HG02623 (cell line): ENCODE measurements at regions not wholly inside any gene's neighbourhood (a gene's known extent, or its start where the extent isn't known, plus 50 kb on each side); places are given as distances from the start of the nearest gene placed in this dataset.
"Not testable (repeated sequence)": the region's sequence is repeated elsewhere in the genome, so short reads cannot be mapped to it uniquely, and the experiment has no call there.

Source experiments
- ATAC-seq: cut with Tn5 transposase; IDR thresholded peaks from one replicate; pipeline ENCODE4 v1.9.1; 2021; ENCODE audit warnings: moderate library complexity; ENCODE audit not compliant: unreplicated experiment

DNA sequence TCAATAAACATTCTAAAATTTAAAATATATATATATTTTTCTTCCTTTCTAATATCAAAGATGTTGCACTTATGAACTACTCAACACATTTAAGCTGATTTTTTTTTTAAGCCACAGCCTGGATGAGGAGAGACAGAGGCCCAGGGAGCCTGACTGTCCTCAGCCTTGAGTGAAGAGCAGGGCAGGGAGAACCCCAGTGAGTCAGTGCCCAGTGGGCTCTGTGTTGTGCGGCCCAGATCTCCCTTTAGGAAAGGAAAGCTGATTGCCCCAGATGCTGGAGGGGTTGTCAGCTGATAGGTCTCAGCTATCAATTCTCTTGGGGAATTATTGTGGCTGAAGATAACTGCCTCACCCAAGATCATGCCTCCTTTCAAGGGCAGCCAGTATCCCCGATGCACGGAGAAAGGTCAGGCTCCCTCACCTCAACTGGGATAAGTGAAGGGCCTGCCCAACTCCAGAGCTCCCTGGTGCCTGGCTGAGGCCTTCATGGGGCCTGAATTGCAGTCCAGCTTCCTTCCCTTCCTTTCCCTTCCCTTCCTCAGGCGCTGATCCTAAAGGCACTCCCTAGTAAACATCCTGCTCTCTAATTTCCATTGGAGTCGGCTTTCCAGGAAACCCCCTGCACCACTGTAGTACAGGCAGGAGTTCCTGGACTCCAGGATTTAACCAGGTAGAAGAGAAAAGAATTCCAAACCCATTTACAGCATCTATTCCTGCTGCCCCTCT, 106.9 kb upstream of the ATL2 start:
- no peak for ATAC-seq

DNA sequence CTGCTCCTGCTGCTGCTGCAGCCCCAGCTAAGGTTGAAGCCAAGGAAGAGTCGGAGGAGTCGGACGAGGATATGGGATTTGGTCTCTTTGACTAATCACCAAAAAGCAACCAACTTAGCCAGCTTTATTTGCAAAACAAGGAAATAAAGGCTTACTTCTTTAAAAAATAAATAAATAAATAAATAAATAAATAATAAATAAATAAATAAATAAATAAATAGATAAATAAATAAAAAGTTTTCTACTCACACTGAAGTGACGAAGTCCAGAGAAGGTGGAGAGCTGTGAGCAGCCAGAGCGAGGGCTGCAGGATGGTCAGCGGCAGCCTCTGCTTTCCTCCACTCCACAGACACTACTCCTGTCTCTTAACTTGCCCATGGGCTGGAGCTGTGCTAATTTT, 105.6 kb upstream of the ATL2 start:
- not testable (repeated sequence) for ATAC-seq

DNA sequence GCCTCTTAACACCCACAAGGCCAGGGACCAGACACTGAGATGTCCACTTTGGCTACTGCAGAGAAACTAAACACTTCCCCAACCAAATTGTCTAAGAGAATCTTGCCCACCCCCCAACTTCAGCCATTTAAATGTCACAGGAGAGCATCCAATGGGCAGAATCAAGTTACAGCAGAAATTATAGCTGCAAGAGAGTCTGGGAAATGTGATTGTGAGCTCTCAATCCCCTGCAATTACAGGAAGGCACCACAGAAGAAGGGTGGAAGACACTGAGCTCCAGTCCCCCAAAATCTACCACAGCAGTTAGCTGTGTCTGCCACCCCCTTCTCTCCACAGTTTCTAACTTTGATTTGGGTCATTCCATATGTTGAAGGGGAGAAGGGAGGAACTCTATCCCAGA, 103.5 kb upstream of the ATL2 start:
- ATAC-seq, result no peak

DNA sequence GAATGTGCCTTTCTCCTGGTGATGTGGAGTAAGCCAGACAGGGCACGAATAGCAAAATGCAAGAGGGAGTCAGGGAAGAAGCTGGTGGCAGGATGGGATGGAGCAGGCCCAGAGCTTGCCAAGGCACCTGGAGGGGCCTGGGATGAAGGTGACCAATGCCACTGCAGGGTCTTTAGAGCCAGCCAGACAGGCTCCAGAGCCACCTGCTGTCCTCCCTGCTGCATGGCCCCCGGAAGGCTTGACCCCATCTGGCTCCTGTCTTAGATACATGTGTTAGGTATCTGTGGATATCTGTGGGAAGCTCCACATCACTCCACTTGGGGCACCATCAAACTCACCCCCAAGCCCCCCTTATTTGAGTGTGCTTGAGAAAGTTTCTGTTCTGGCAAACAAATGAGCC, 99.9 kb upstream of the ATL2 start:
- ATAC-seq, result no peak

DNA sequence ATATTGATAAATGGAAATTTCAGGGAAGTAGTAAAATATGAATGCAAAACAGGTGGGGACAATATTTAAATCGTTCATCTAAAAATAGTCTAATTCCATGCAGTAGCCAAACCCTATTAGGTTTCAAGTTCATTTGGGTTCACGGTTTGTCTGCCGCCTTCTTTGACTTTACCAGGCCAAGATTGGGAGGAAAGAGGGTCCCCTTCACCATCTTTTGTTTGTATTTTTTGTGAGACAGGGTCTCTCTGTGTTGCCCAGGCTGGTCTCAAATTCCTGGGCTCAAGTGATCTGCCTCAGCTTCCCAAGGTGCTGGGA, 98.5 kb upstream of the ATL2 start:
- no peak for ATAC-seq

DNA sequence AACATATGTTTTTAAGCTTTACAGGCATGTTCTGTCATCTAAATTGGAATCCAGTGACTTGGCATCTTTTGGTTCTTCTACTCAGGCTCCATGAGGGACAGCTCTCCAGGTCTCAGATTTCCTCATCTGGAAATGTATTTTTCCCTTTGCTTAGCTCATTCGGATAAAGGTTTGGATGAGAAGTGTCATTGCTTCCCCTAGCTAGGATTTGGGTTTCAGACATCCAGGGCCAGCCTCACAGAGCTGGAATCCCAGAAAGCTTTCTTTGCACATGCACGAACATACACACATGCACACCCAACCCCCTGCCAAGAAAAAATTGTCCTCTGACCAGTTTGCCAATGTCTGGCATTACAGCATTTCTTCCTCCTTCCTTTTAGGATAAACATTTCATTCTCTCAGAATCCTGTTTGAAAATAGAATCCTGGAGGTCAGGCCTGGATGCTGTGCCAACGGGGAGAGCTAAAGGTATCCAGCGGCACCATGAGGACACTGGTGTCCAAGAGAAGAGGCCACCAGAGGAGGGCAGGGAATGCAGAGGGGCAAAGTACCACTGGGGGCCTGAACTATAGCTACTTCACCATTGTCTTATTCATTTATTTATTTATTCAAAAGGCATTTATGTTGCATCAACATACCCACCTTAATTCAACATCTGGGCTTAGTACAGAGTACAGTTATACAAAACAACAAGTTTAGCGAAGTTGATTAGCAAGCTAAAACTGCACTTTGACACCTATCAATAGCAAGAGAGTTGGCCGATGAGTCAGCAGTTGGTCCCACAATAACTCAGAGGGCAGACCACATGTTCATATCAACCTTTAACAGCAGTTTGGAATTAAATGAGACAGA, 97.9 kb upstream of the ATL2 start:
- no peak for ATAC-seq

DNA sequence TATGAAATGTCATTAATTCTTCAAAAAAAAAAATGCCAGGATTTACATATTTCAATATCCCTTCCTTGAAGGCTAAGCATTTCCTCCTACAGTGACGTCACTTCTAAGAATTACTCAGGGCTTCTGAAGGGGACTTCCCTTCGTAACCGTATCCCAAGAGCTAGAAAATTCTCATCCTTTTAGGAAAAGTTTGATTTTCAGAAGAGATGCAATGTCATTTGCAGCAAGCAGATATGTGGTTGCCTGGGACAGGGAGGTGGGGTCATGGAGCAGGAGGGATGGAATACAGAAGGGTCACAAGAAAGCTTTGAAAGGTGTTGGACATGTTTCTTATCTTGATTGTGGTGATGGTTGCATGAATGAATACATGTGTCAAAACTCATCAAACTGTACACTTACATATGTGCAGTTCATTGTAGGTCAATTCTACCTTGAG, 97.0 kb upstream of the ATL2 start:
- ATAC-seq, result no peak

DNA sequence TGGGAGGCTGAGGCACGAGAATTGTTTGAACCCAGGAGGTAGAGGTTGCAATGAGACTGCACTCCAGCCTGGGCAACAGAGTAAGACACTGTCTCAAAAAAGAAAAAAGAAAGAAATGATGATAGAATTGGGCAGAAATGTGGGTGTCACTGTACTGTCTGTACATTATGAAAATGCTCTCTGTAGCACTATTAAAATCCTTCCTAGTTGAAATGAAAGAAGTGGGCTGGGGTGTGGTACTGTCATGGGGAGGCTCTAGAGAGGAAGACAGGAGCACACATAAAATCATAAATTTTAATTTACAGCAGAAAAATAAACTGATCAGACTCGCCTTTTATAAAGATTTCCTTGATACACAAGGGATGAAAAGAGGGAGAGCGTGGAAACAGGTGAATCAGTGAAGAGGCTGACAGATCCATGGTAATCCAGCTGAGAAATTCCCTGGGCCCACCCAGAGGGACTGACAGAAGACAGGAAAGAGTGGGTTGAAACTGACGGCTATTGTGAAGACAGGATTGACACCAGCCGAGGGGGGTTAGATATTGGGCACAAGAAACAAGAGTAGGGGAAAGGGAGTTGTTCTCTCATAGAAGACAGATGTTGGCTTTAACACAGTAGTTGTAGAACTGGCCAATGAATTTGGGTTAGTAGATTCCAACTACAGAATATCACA, 96.4 kb upstream of the ATL2 start:
- ATAC-seq, result no peak

DNA sequence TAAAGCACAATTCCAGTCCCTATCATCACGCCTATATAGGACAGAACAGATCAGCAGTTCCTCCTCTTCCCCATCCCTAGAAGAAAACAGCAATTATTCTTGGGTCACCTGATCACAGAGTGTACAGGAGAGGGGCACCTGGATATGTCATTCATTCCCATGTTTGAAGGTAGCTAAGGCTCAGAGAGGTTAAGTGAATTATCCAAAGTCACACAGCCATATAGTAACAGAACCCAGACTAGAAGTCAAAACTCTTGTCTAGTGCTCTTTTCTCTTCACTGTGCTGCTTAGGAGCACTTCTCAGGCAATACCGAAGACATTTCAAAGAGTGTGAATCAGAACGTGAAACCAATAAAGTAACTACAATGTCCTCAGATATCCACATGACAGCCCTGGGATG, 93.0 kb upstream of the ATL2 start:
- no peak for ATAC-seq

DNA sequence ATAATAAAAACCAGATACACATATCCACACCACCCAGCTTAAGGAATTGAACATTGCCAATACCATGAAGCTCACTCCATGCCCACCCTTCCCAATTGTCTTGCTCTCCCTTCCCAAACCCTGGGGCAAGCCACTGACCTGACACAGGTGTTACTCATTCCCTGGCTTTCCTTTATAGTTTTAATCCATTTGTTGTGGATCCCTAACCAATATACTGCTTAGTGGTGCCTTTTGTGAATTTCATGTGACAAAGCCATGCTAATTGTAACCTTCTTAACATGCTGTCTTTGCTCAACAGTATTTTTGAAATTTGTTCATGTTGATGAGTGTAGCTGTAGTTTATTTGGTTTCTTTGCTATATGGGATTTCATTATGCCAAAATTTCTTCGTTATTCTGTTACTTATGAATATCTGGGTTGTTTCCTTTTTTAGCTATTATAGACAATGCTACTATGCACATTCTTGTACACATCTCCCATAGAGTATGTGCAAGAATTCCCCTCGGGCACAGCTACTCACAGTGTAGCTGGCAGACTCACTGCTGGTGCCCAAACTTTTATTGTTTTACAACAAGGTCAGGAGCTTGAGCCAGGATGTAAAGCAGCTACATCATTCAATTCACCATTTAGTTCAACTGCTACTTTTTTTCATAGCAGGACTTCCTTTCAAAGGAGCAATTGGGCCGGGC, 90.8 kb upstream of the ATL2 start:
- no peak for ATAC-seq

DNA sequence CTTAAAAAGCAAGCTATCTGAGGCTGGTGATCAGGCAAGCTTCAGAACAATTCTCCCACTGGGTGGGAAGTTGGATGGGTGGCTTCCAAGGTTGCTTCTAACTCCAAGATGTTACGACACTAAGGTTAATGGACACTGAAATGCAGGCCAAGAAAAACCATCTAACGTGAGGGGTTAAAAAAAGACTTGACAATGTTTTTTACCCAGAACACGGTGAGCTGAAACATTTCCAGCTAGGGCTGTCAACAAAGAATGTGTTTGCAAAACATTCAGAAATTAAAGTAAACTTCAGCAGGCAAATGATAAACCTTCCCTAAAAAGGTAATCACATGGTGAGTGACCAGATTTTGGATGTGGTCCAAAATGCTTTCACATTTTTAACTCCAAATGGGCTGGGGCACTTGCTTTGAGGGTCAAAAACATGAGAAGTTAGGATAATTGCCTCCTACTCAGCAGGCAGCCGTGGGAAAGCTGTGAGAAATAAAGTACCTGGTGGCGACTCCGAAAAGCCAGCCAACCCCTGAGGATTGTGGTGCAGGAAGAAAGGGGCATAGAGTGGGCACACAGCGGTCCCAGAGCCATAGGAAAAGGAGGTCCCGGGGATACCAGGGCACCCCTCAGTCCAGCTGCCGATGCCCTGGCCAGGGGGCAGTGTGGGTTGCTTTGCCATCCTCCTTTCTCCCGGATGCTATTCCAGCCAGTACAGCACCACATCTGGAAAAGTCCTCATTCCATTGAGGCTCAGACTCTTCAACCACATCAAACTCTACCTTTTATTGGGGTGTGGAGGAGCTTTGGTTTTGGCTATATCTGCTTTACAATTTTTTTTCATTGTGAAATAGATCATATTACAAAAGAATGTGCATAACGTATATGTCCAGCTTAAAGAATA, 90.0 kb upstream of the ATL2 start:
- no peak for ATAC-seq

DNA sequence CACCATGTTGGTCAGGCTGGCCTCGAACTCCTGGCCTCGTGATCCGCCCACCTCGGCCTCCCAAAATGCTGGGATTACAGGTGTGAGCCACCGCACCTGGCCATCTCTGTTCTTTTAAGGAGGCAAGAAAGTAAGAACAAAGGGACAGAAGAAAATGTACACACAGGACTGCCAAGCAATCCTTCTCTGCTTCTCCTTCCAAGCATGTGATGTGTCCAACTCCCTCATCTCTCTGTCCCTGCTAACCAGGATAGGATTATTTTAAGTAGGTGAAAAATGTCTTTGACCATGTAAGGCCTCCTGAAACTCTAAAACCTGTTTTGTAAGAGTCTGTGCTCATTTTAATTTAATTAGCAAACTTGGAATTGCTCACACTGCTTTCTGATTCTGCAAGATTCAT, 89.3 kb upstream of the ATL2 start:
- ATAC-seq, result no peak

DNA sequence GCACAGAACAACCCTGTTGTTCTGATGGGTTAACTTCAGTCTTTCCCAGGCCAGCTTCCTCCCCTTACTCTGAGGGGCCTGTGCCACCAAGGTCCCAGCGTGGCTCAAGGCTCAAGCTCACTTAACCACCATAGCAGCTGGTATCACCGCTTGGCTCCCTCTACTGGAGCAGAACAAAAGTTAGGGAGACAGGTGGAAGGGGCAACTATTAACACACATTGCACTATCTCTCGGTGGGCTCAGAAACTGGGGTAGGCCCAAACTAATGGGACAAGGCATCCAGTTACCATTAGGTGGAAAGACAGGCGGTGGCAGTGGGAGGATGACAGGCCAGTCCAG, 88.7 kb upstream of the ATL2 start:
- no peak for ATAC-seq

DNA sequence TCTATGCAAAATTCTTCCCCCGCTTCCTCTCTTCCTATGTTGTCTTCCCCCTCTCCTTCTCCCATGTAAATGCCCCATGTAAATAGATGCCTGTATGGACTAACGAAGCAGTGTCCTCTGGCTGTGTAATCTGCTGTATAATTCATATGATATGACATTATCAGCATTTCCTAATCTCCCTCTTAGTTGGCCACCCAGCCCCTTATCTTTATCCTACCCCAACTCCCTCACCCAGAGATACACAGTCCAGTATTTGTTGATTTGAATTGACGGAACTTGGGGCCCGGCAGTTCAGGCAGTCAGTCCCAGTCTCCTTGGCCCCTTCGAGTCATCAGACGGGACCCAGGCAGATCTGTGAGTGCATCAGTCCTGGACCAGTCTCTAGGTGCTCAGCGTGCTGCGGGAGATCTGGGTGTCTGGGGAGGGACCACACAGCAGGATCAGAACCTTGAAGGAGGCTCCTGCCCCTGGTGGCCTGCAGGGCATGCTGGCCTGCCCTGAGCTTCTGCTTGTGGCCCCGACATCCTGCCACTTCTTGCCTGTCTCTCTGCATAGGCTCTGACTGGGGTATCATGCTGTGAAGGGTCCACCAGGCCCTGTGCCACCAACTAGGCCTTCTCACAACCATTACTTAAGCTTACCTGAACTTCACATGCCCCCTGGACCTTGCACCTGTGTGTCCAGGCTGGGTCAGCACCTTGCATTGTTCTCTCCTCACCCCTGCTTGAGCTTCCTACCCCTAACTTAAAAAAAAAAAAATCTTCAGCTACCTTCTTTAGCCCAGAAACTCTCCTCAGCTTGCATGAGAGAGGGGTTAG, 88.1 kb upstream of the ATL2 start:
- no peak for ATAC-seq

DNA sequence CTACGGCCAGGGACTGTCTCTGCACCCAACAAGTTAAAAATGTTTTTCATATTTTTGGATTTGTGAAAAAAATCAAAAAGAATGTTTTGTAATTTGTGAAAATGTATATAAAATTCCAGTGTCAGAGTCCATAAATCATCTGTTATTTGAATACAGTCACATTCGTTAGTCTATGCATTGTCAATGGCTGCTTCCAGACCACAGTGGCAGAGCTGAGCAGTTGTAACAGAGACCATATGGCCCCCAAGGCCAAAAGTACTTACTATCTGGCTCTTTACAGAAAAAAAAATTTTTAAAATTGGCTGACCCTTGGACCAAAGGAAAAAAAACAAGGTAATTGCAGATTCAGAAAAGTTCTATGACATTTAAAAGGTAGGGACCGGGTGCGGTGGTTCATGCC, 86.7 kb upstream of the ATL2 start:
- ATAC-seq, result no peak

DNA sequence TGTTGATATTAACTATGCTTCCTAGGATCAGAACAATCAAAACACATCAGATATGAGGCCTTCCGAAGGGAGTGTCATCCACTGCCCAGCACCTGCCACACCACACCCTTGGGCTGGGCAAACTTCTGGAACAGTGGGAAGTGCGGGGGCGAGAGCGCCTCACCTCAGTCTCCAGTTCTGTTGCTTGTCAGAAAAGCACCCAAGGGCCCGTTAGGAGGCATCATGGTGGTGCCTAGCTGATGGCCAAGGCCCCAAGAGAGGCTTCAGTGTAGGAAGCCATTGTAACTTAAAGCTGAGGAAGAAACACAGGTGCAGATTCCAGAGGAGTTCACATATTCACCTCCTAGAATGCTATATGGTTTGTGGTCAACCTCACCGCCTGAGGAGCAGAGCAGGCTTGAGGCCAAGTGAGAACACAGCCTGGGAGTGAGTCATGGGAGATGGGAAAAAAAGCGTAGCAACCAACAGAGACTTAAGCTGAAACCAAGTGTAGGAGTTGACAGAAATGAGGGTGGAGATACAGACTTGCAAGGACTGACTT, 85.1 kb upstream of the ATL2 start:
- ATAC-seq, result no peak

DNA sequence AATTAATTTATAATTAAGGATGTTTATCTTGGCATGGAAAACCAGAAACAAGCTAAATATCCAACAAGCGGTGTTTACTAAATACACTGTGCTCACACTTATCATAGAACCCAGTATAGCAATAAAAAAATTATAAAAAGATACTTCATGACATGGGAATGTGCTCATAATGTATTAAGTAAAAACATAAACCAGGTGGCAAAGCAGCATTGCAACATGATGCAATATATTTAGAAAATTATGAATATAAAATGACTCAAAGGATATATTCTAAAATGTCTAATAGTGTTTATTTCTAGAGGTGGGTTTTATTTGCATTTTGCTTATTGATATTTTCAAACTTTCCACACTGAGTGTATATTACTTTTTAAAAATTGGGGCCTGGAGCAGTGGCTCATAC, 84.4 kb upstream of the ATL2 start:
- no peak for ATAC-seq

DNA sequence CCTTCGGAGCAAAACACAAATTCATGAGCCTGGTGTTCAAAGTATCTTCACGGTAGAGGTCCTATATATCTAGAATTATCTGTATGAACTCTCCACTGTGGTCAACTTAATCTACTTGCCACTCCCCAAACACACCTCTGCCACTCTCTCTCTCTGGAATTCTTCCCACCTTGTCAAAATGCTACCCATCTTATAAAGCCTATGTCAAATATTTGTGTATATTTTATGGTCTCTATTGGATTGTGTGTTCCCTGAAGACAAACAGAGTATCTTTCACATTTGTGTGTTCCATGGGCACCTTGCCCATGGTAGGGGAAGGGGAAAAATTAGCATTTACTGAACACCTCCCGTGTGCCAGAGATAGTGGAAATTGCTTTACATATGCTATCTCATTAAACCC, 83.2 kb upstream of the ATL2 start:
- no peak for ATAC-seq

DNA sequence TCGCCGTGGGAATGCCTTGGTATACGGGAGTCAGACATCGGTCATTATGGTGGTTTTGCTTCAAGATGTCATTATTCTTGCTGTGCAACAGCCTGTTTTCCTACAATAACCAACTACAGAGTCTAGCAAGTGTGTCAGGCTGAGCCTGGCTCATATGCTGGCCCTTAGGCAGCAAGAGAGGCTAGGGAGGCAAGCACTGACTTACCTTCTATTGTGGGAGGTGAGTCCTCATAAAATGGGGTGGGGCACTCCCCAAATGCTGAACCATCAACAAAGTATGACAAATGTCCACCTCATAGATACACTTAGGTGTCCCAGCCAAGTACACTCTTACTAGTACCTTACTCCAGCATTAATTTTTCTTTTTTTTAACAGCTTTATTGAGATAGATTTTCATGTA, 77.0 kb upstream of the ATL2 start:
- ATAC-seq, result no peak

DNA sequence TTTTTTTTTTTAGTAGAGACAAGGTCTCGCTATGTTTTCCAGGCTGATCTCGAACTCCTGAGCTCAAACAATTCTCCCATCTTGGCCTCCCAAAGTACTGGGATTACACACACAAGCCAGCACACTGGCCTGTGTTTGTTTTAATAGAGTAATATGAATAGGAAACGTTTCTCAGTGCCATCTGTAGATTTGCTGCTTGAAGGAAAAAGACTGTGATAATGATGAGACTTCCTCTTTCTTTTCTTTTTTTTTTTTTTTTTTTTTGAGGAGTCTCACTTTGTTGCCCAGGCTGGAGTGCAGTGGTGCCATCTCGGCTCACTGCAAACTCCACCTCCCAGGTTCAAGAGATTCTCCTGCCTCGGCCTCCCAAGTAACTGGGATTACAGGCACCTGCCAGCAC, 74.7 kb upstream of the ATL2 start:
- not testable (repeated sequence) for ATAC-seq
